H1 (cell line): ENCODE measurements at regions not wholly inside any gene's neighbourhood (a gene's known extent, or its start where the extent isn't known, plus 50 kb on each side); places are given as distances from the start of the nearest gene placed in this dataset.
"Not testable (repeated sequence)": the region's sequence is repeated elsewhere in the genome, so short reads cannot be mapped to it uniquely, and the experiment has no call there.

Experiments used
- CTCF ChIA-PET: fragments of 300-600 bp; sonication (Branson Sonifier 250); formaldehyde crosslinking; loops from one replicate; lab custom pipeline; 2021; ENCODE audit not compliant: partially characterized antibody; lab: Charles Lee
- POLR2A ChIA-PET: fragments of 300-600 bp; sonication (Branson Sonifier 250); formaldehyde crosslinking; loops from one replicate; lab custom pipeline; 2021; ENCODE audit warnings: inconsistent platforms; ENCODE audit not compliant: partially characterized antibody; lab: Charles Lee
- DNase-seq, 2 experiments: peaks; one replicate each; pipeline versions ENCODE4 v3.0.0 to v3.0.0-alpha.2; 2010 to 2022; ENCODE audit warnings: low spot score in 2 of 2, low read depth in 1 of 2, mixed read lengths in 1 of 2
- FAIRE-seq: peaks from 2 replicates; lab custom pipeline; 2011; peaks lifted over from hg19 to GRCh38; lab: Jason Lieb, UNC
- H2AFZ ChIP-seq: 2 replicates; pipeline ENCODE4 v1.8.1; 2012; ENCODE audit warnings: low read length, inconsistent platforms
- H2AK5ac ChIP-seq: 2 replicates; pipeline ENCODE4 v1.6.1; 2013; ENCODE audit warnings: low read depth, low read length
- H2BK120ac ChIP-seq: replicated peaks from 2 replicates; pipeline ENCODE3; 2013; ENCODE audit warnings: low read depth, low read length, inconsistent platforms
- H2BK12ac ChIP-seq: 2 replicates; pipeline ENCODE4 v1.6.1; 2013; ENCODE audit warnings: low read depth, low read length
- H2BK15ac ChIP-seq: 2 replicates; pipeline ENCODE4 v1.6.1; 2013; ENCODE audit warnings: low read length
- H2BK20ac ChIP-seq: 2 replicates; pipeline ENCODE4 v1.6.1; 2013; ENCODE audit warnings: low read length
- H2BK5ac ChIP-seq: 2 replicates; pipeline ENCODE4 v1.6.1; 2013; ENCODE audit warnings: low read depth, low read length
- H3K14ac ChIP-seq: 2 replicates; pipeline ENCODE4 v1.6.1; 2013; ENCODE audit warnings: inconsistent platforms; ENCODE audit not compliant: insufficient read length
- H3K18ac ChIP-seq: 2 replicates; pipeline ENCODE4 v1.6.1; 2013; ENCODE audit warnings: low read length; ENCODE audit errors: extremely low read depth
- H3K23ac ChIP-seq: 2 replicates; pipeline ENCODE4 v1.6.1; 2013; ENCODE audit warnings: inconsistent platforms; ENCODE audit not compliant: insufficient read length
- H3K23me2 ChIP-seq: 2 replicates; pipeline ENCODE4 v1.6.1; 2013; ENCODE audit warnings: low read depth, low read length
- H3K27ac ChIP-seq: 2 replicates; pipeline ENCODE4 v1.6.1; 2011; ENCODE audit warnings: low read depth, low read length, inconsistent platforms
- H3K27me3 ChIP-seq, 4 experiments: replicated peaks in 1 of 4; 1 replicate in 1 of 4; 2 replicates in 3 of 4; pipeline versions ENCODE4 v1.6.1 to v1.8.1; 2011 to 2013; ENCODE audit warnings: low read length in 3 of 4, mild to moderate bottlenecking in 3 of 4, inconsistent platforms in 2 of 4, mixed read lengths in 2 of 4, moderate library complexity in 1 of 4; ENCODE audit not compliant: control insufficient read depth in 3 of 4, insufficient read depth in 3 of 4; ENCODE audit errors: extremely low read depth in 1 of 4
- H3K36me3 ChIP-seq, 4 experiments: 2 replicates each; pipeline versions ENCODE4 v1.6.1 to v1.8.1; 2011 to 2013; ENCODE audit warnings: mild to moderate bottlenecking in 4 of 4, low read length in 3 of 4, moderate library complexity in 2 of 4, control low read depth in 1 of 4, inconsistent platforms in 1 of 4; ENCODE audit not compliant: insufficient read depth in 4 of 4, control insufficient read depth in 2 of 4
- H3K4ac ChIP-seq: replicated peaks from 2 replicates; pipeline ENCODE3; 2013; ENCODE audit warnings: low read length, low read depth, mixed read lengths, inconsistent platforms; ENCODE audit not compliant: insufficient read length
- H3K4me1 ChIP-seq, 4 experiments: replicated peaks in 1 of 4; 1 replicate in 1 of 4; 2 replicates in 3 of 4; pipeline versions ENCODE4 v1.6.1 to v1.8.1; 2011 to 2013; ENCODE audit warnings: low read length in 3 of 4, inconsistent platforms in 2 of 4, mixed read lengths in 1 of 4; ENCODE audit not compliant: insufficient read depth in 4 of 4, control insufficient read depth in 3 of 4
- H3K4me2 ChIP-seq, 2 experiments: 2 replicates each; pipeline versions ENCODE4 v1.6.1 to v1.8.1; 2011 to 2013; ENCODE audit warnings: low read depth in 2 of 2, low read length in 2 of 2, control low read depth in 1 of 2, inconsistent platforms in 1 of 2, mild to moderate bottlenecking in 1 of 2; ENCODE audit not compliant: insufficient read depth in 1 of 2
- H3K4me3 ChIP-seq, 4 experiments: fragments of 200-600, 300-600 bp in 1 of 4; sonication (generic), shearing (Covaris generic), sonication (Bioruptor Twin) in 1 of 4; 2 replicates each; pipeline versions ENCODE4 v1.5.1 to v1.8.1; 2011 to 2016; ENCODE audit warnings: low read length in 4 of 4, low read depth in 3 of 4, control low read depth in 2 of 4, inconsistent platforms in 2 of 4, mild to moderate bottlenecking in 2 of 4, mixed read lengths in 1 of 4, moderate library complexity in 1 of 4; ENCODE audit not compliant: insufficient read depth in 2 of 4; ENCODE audit errors: extremely low read depth in 1 of 4
- H3K56ac ChIP-seq: replicated peaks from 2 replicates; pipeline ENCODE3; 2013; ENCODE audit warnings: low read depth, mild to moderate bottlenecking, mixed read lengths, low read length, inconsistent platforms; ENCODE audit not compliant: insufficient read length
- H3K79me1 ChIP-seq: 2 replicates; pipeline ENCODE4 v1.6.1; 2013; ENCODE audit warnings: low read depth, low read length, control low read depth
- H3K79me2 ChIP-seq, 2 experiments: 2 replicates each; pipeline versions ENCODE4 v1.6.1 to v1.8.1; 2012 to 2013; ENCODE audit warnings: low read length in 2 of 2, mild to moderate bottlenecking in 2 of 2, inconsistent platforms in 1 of 2; ENCODE audit not compliant: insufficient read depth in 2 of 2, control insufficient read depth in 1 of 2
- H3K9ac ChIP-seq, 4 experiments: replicated peaks in 1 of 4; 1 replicate in 1 of 4; 2 replicates in 3 of 4; pipeline versions ENCODE4 v1.6.1 to v1.8.1; 2011 to 2013; ENCODE audit warnings: low read depth in 3 of 4, low read length in 3 of 4, control low read depth in 2 of 4, mild to moderate bottlenecking in 2 of 4, moderate library complexity in 2 of 4, inconsistent platforms in 1 of 4; ENCODE audit errors: extremely low read depth in 1 of 4
- H3K9me3 ChIP-seq, 2 experiments: 2 replicates each; pipeline versions ENCODE4 v1.6.1 to v1.8.1; 2012 to 2013; ENCODE audit warnings: mild to moderate bottlenecking in 2 of 2, moderate library complexity in 2 of 2, control low read depth in 1 of 2, inconsistent platforms in 1 of 2, low read depth in 1 of 2, low read length in 1 of 2, mixed read lengths in 1 of 2; ENCODE audit not compliant: insufficient read depth in 2 of 2
- H4K20me1 ChIP-seq, 2 experiments: replicated peaks in 1 of 2; 2 replicates each; pipeline versions ENCODE3 to v1.8.1; 2011 to 2013; ENCODE audit warnings: inconsistent platforms in 2 of 2, low read length in 2 of 2, mild to moderate bottlenecking in 1 of 2; ENCODE audit not compliant: insufficient read depth in 2 of 2, control insufficient read depth in 1 of 2
- H4K5ac ChIP-seq: 2 replicates; pipeline ENCODE4 v1.6.1; 2013; ENCODE audit warnings: low read length, low read depth, mixed read lengths, inconsistent platforms; ENCODE audit not compliant: insufficient read length
- H4K8ac ChIP-seq: 2 replicates; pipeline ENCODE4 v1.8.0; 2013; ENCODE audit warnings: mild to moderate bottlenecking, moderate library complexity, low read length, inconsistent platforms; ENCODE audit not compliant: insufficient read depth; ENCODE audit errors: extremely low read depth
- H4K91ac ChIP-seq: replicated peaks from 2 replicates; pipeline ENCODE3; 2013; ENCODE audit warnings: low read length, mixed read lengths, inconsistent platforms; ENCODE audit not compliant: insufficient read length
- WGBS, 2 experiments: shearing (Covaris generic) in 1 of 2; methylation state at CpG; one replicate each; pipeline versions ENCODE4 v1.1.6 to v1.1.7; 2013 to 2015; ENCODE audit warnings: low lambda C conversion rate in 2 of 2, mixed read lengths in 2 of 2, inconsistent platforms in 1 of 2, low coverage in 1 of 2, missing lambda C conversion rate in 1 of 2; ENCODE audit not compliant: insufficient replicate concordance in 2 of 2, insufficient coverage in 1 of 2, insufficient read length in 1 of 2; ENCODE audit errors: extremely low coverage in 1 of 2, missing lambda C conversion rate in 1 of 2; 5-methylcytosine and 5-hydroxymethylcytosine counted together

DNA sequence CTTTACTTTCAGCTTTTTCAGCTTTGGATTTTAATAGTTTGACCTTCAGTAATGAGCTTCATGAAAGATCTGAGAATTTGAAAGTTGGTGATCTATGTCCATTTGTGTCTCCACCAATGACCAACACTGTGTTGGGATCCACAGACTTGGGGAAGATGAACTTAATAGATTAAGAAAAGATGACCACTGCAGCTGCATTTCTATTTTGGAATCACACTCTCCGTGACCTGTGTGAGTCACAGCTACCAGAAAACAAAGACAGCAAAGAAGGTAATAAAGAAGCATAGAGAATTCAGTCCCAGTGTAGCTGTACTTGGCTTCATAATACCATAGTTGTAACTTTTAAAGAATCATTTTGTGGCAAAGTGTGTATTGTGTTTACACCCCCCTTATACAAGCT lies 51.4 kb upstream of the PARP4 start:
- H3K14ac ChIP-seq, H3K79me1 ChIP-seq, H3K4me3 ChIP-seq, H4K20me1 ChIP-seq, H3K56ac ChIP-seq, POLR2A ChIA-PET, CTCF ChIA-PET, H3K4me2 ChIP-seq, H3K18ac ChIP-seq, DNase-seq, H3K23ac ChIP-seq, H2BK15ac ChIP-seq, H2BK12ac ChIP-seq, H2BK5ac ChIP-seq, H2AFZ ChIP-seq, H3K36me3 ChIP-seq, H3K27me3 ChIP-seq, H3K4ac ChIP-seq, H3K79me2 ChIP-seq, H3K4me1 ChIP-seq, H3K23me2 ChIP-seq, H2BK20ac ChIP-seq, H2BK120ac ChIP-seq, H3K9me3 ChIP-seq, H4K91ac ChIP-seq, FAIRE-seq, H3K27ac ChIP-seq, H3K9ac ChIP-seq, H2AK5ac ChIP-seq, H4K5ac ChIP-seq, H4K8ac ChIP-seq: not testable (repeated sequence)
- 69% methylated on average over 1 of the region's 1 CpG; no CpG with 5 or more reads in 1 of the 2 experiments for WGBS, 2 experiments
